SK-N-SH (cell line): ENCODE measurements at regions not wholly inside any gene's neighbourhood (a gene's known extent, or its start where the extent isn't known, plus 50 kb on each side); places are given as distances from the start of the nearest gene placed in this dataset.

Source experiments
- CTCF ChIA-PET: fragments of 300-600, 350-600 bp; formaldehyde crosslinking; extraction: SDS; loops from one replicate; lab custom pipeline; 2021; lab: Yijun Ruan, JAX
- POLR2A ChIA-PET: fragments of 350-600 bp; sonication (Branson Sonifier 250); formaldehyde crosslinking; extraction: SDS; loops from one replicate; lab custom pipeline; 2020; ENCODE audit warnings: antibody characterized with exemption, inconsistent platforms; lab: Yijun Ruan, JAX
- DNase-seq: peaks from one replicate; pipeline ENCODE4 v3.0.0; 2012
- H2AFZ ChIP-seq: fragments of 200-600 bp; sonication (generic); 2 replicates; pipeline ENCODE4 v1.8.1; 2016; ENCODE audit warnings: antibody characterized with exemption, mild to moderate bottlenecking, low read depth
- H3F3A ChIP-seq: fragments of 200-600 bp; sonication (generic); replicated peaks from 2 replicates; pipeline ENCODE3; 2016; ENCODE audit warnings: antibody characterized with exemption, mild to moderate bottlenecking; ENCODE audit not compliant: insufficient read depth
- H3K27ac ChIP-seq, 2 experiments: fragments of 200-500 bp in 1 of 2; fragments of 200-600 bp in 1 of 2; sonication (Bioruptor generic) in 1 of 2; sonication (generic), shearing (Covaris generic) in 1 of 2; 2 replicates each; pipeline versions ENCODE4 v1.5.1 to v1.6.1; 2014 to 2016; ENCODE audit warnings: low read depth in 2 of 2, inconsistent platforms in 1 of 2, low read length in 1 of 2, mild to moderate bottlenecking in 1 of 2, mixed read lengths in 1 of 2
- H3K27me3 ChIP-seq: fragments of 200-600 bp; sonication (generic), shearing (Covaris generic); 2 replicates; pipeline ENCODE4 v1.6.1; 2016; ENCODE audit warnings: mixed run types; ENCODE audit not compliant: insufficient read depth
- H3K36me3 ChIP-seq, 2 experiments: fragments of 200-500 bp in 1 of 2; fragments of 200-600 bp in 1 of 2; sonication (Bioruptor generic) in 1 of 2; sonication (generic) in 1 of 2; replicated peaks in 1 of 2; 2 replicates each; pipeline versions ENCODE3 to v1.5.1; 2014 to 2016; ENCODE audit warnings: low read length in 1 of 2, mild to moderate bottlenecking in 1 of 2; ENCODE audit not compliant: insufficient read depth in 2 of 2, control insufficient read depth in 1 of 2
- H3K4me1 ChIP-seq, 2 experiments: fragments of 200-500 bp in 1 of 2; fragments of 200-600 bp in 1 of 2; sonication (Bioruptor generic) in 1 of 2; sonication (generic), shearing (Covaris generic) in 1 of 2; 2 replicates each; pipeline versions ENCODE4 v1.5.1 to v1.6.1; 2014 to 2016; ENCODE audit warnings: low read depth in 1 of 2, low read length in 1 of 2, mixed run types in 1 of 2; ENCODE audit not compliant: insufficient read depth in 2 of 2, control insufficient read depth in 1 of 2
- H3K4me2 ChIP-seq: fragments of 200-600 bp; sonication (generic), shearing (Covaris generic); 2 replicates; pipeline ENCODE4 v1.6.1; 2017; ENCODE audit warnings: mixed run types
- H3K4me3 ChIP-seq, 2 experiments: fragments of 200-500 bp in 1 of 2; fragments of 200-600 bp in 1 of 2; sonication (Bioruptor generic) in 1 of 2; sonication (generic), shearing (Covaris generic) in 1 of 2; 2 replicates each; pipeline versions ENCODE4 v1.5.1 to v1.8.1; 2014 to 2016; ENCODE audit warnings: low read depth in 2 of 2, inconsistent platforms in 1 of 2, low read length in 1 of 2, mild to moderate bottlenecking in 1 of 2, mixed read lengths in 1 of 2, moderate library complexity in 1 of 2
- H3K79me2 ChIP-seq: fragments of 200-600 bp; sonication (generic); 2 replicates; pipeline ENCODE4 v1.8.1; 2017; ENCODE audit warnings: mild to moderate bottlenecking; ENCODE audit not compliant: insufficient read depth
- H3K9ac ChIP-seq: fragments of 200-600 bp; sonication (generic); 2 replicates; pipeline ENCODE4 v1.6.1; 2017; ENCODE audit warnings: mixed run types
- H3K9me2 ChIP-seq: fragments of 200-600 bp; sonication (generic); 2 replicates; pipeline ENCODE4 v1.6.1; 2017; ENCODE audit warnings: mixed run types
- H3K9me3 ChIP-seq: fragments of 200-600 bp; sonication (generic); 2 replicates; pipeline ENCODE4 v1.6.1; 2017; ENCODE audit warnings: mixed run types, mild to moderate bottlenecking, moderate library complexity
- H4K20me1 ChIP-seq: fragments of 200-600 bp; sonication (generic); 2 replicates; pipeline ENCODE4 v1.6.1; 2017; ENCODE audit warnings: mild to moderate bottlenecking, mixed run types; ENCODE audit not compliant: insufficient read depth
- EP300 ChIP-seq, 2 experiments: IDR thresholded peaks; 2 replicates each; pipeline versions ENCODE4 v1.4.0 to v1.6.1; 2012; ENCODE audit warnings: borderline replicate concordance in 1 of 2, low read depth in 1 of 2, low read length in 1 of 2
- EZH2phosphoT487 ChIP-seq: fragments of 200-600 bp; sonication (generic); IDR thresholded peaks from 2 replicates; pipeline ENCODE4 v1.6.1; 2017; ENCODE audit warnings: low read depth, mixed run types, mild to moderate bottlenecking, antibody characterized with exemption, moderate library complexity, borderline replicate concordance
- FOSL2 ChIP-seq: IDR thresholded peaks from 2 replicates; pipeline ENCODE4 v1.4.0; 2012; ENCODE audit warnings: low read depth, mild to moderate bottlenecking, moderate library complexity, borderline replicate concordance
- GABPA ChIP-seq: IDR thresholded peaks from 2 replicates; pipeline ENCODE4 v1.4.0; 2012; ENCODE audit warnings: low read depth, mild to moderate bottlenecking
- IRF3 ChIP-seq: fragments of 150-350 bp; IDR thresholded peaks from 2 replicates; pipeline ENCODE4 v1.6.1; 2016; ENCODE audit warnings: mild to moderate bottlenecking, low read depth, low read length
- JUND ChIP-seq: IDR thresholded peaks from 2 replicates; pipeline ENCODE4 v1.4.0; 2012
- MEF2A ChIP-seq: IDR thresholded peaks from 2 replicates; pipeline ENCODE4 v1.4.0; 2012; ENCODE audit warnings: low read depth, borderline replicate concordance
- MXI1 ChIP-seq: IDR thresholded peaks from 2 replicates; pipeline ENCODE4 v1.6.1; 2012; ENCODE audit warnings: mild to moderate bottlenecking, low read depth, low read length, improper control_type of control experiment
- NRF1 ChIP-seq: IDR thresholded peaks from 2 replicates; pipeline ENCODE4 v1.6.1; 2012; ENCODE audit warnings: low read depth, mild to moderate bottlenecking, low read length
- PBX3 ChIP-seq: IDR thresholded peaks from 2 replicates; pipeline ENCODE4; 2012
- RAD21 ChIP-seq: IDR thresholded peaks from 2 replicates; pipeline ENCODE4 v1.6.1; 2012; ENCODE audit warnings: mild to moderate bottlenecking, low read length
- REST ChIP-seq: IDR thresholded peaks from 2 replicates; pipeline ENCODE4 v1.6.1; 2012; ENCODE audit warnings: mild to moderate bottlenecking, low read depth, low read length, moderate library complexity
- TAF1 ChIP-seq: IDR thresholded peaks from 2 replicates; pipeline ENCODE4 v1.6.1; 2012; ENCODE audit warnings: low read depth, mild to moderate bottlenecking, low read length, moderate library complexity, borderline replicate concordance
- TCF12 ChIP-seq: IDR thresholded peaks from 2 replicates; pipeline ENCODE4 v1.4.0; 2012
- YY1 ChIP-seq: IDR thresholded peaks from 2 replicates; pipeline ENCODE4 v1.4.0; 2012; ENCODE audit warnings: low read depth, mild to moderate bottlenecking
- TF ChIP-seq, protein P1 (sequence below): fragments of 200-600 bp; sonication (generic); IDR thresholded peaks from 2 replicates; pipeline ENCODE4 v1.6.1; 2017; ENCODE audit warnings: antibody characterized with exemption, mild to moderate bottlenecking, moderate library complexity
- TF ChIP-seq, protein P2 (sequence below): IDR thresholded peaks from 2 replicates; pipeline ENCODE4 v1.4.0; 2012; ENCODE audit warnings: low read depth
- TF ChIP-seq, protein P3 (sequence below): IDR thresholded peaks from 2 replicates; pipeline ENCODE4 v1.4.0; 2012; ENCODE audit warnings: low read depth, borderline replicate concordance
- TF ChIP-seq, protein P4 (sequence below): fragments of 150-350 bp; IDR thresholded peaks from 2 replicates; pipeline ENCODE4 v1.6.1; 2017; ENCODE audit warnings: antibody characterized with exemption, low read length, low read depth, borderline replicate concordance

DNA sequence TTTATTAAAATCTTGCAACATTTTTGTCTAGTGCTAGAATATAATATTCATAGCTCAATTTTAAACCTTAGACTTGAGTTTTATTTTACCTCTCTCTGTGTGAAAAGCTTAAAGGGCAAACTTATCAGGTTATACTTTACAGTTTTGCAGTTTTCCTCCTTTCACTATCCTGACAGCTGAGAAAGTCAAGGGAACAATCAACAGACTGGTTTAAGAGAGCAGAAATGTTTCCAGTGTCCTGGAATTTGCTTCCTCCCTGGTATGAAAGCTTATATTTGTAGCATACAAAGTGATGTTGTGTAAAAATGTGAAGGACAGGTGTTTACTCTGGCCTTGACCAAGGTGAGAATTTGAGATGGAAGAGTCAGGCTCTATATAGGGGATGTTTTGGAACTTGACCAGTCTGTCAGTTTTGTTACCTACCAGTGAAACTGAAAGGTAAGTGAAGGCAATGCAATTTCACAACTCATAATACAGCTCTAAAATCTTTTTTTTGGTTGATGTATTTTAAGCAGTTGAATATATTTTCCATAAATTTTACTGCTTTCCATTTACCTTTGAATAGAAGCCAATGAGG lies 64.6 kb downstream of the FHIP1A start:
- Histone ChIP-seq H3K4me3 (no peak overlapping the region), H3K79me2 (no peaks in the 10 kb centered on the region), H3K27ac (peak overlapping the region in 1 of 2 experiments; percentile 39; a peak in 1 of 4 replicates), H3K27me3 (no peaks in the 10 kb centered on the region), H3F3A (no peaks in the 10 kb centered on the region), H3K9ac (no peak overlapping the region), H2AFZ (no peak overlapping the region), H3K4me2 (no peak overlapping the region), H3K4me1 (peaks cover 3 to 5% of the 10 kb centered on the region in 2 experiments; a peak in 2 of 4 replicates), H3K36me3 (no peaks in the 10 kb centered on the region), H3K9me2 (no peaks in the 10 kb centered on the region), H3K9me3 (no peaks in the 10 kb centered on the region), H4K20me1 (no peaks in the 10 kb centered on the region)
- CTCF ChIA-PET = interaction anchor here (0.9 to 1.0 kb wide), 2 partner anchors 14 to 482 kb away, joined by 3 read pairs; no protein-coding TSS in a partner anchor
- POLR2A ChIA-PET = no interaction called here
- no peak for TF ChIP-seq TCF12
- TF ChIP-seq, protein P1, sequence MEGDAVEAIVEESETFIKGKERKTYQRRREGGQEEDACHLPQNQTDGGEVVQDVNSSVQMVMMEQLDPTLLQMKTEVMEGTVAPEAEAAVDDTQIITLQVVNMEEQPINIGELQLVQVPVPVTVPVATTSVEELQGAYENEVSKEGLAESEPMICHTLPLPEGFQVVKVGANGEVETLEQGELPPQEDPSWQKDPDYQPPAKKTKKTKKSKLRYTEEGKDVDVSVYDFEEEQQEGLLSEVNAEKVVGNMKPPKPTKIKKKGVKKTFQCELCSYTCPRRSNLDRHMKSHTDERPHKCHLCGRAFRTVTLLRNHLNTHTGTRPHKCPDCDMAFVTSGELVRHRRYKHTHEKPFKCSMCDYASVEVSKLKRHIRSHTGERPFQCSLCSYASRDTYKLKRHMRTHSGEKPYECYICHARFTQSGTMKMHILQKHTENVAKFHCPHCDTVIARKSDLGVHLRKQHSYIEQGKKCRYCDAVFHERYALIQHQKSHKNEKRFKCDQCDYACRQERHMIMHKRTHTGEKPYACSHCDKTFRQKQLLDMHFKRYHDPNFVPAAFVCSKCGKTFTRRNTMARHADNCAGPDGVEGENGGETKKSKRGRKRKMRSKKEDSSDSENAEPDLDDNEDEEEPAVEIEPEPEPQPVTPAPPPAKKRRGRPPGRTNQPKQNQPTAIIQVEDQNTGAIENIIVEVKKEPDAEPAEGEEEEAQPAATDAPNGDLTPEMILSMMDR = no peak
- no peak for TF ChIP-seq IRF3
- TF ChIP-seq, protein P2, sequence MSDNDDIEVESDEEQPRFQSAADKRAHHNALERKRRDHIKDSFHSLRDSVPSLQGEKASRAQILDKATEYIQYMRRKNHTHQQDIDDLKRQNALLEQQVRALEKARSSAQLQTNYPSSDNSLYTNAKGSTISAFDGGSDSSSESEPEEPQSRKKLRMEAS = no peak
- TF ChIP-seq MEF2A = no peak
- no peak for TF ChIP-seq REST
- TF ChIP-seq, protein P3, sequence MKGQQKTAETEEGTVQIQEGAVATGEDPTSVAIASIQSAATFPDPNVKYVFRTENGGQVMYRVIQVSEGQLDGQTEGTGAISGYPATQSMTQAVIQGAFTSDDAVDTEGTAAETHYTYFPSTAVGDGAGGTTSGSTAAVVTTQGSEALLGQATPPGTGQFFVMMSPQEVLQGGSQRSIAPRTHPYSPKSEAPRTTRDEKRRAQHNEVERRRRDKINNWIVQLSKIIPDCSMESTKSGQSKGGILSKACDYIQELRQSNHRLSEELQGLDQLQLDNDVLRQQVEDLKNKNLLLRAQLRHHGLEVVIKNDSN = no peak
- no peak for TF ChIP-seq GABPA
- no peak for TF ChIP-seq EZH2phosphoT487
- TF ChIP-seq NRF1 = no peak
- TF ChIP-seq, protein P4, sequence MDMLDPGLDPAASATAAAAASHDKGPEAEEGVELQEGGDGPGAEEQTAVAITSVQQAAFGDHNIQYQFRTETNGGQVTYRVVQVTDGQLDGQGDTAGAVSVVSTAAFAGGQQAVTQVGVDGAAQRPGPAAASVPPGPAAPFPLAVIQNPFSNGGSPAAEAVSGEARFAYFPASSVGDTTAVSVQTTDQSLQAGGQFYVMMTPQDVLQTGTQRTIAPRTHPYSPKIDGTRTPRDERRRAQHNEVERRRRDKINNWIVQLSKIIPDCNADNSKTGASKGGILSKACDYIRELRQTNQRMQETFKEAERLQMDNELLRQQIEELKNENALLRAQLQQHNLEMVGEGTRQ = no peak
- no peak for TF ChIP-seq MXI1
- no peak for TF ChIP-seq FOSL2
- no peak for TF ChIP-seq JUND
- TF ChIP-seq TAF1 = no peak
- no peak for TF ChIP-seq EP300 (IDR thresholded peaks at IDR 0.05; ENCODE audit: borderline replicate concordance in 1 of 2, low read depth in 1 of 2, low read length in 1 of 2)
- no peak for TF ChIP-seq RAD21
- no peak for TF ChIP-seq PBX3
- no peak for TF ChIP-seq YY1
- DNase-seq = no peak
